ENCODE measurements at regions not wholly inside any gene's neighbourhood (a gene's known extent, or its start where the extent isn't known, plus 50 kb on each side); places are given as distances from the start of the nearest gene placed in this dataset.
"Not testable (repeated sequence)": the region's sequence is repeated elsewhere in the genome, so short reads cannot be mapped to it uniquely, and the experiment has no call there.

DNA sequence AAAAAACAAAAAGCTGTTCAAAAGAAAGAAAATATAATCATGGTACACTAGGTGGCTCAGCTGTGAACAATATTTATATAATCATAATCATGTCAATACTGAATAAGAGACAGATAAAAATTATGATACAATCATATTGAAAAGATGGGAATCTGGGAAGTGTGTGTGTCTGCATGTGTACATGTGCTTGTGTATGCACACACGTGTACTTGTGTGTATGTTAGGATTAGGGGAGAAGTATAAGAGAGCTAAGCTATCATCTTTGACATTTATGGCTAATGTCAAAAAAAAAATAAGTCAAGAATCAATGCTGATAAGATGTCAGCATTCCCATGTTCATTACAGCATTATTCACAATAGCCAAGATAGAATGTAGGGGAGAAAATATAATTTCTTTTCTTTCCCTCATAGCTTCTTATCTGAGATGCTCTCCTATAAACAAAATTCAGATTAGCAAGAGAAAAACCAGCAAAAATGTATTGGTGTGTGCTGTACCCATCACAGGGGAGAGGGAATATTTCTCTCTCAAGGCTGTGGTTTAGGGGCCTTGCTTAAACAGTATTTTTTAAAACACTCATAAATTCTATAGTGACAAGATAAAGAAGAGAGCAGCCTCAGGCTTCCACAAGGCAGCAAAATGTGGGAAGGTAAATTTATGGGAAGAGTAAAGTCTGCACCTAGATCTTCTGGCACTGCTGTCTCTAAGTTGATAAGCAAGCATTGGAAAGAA, 63.4 kb upstream of the ITGA11 start:
- no peaks in the 10 kb centered on the region for H3K4me1 Mint-ChIP-seq (ENCODE audit: low read depth)
- H3K36me3 Mint-ChIP-seq (ENCODE audit: insufficient read depth in 2 of 2), result no peaks in the 10 kb centered on the region
- H3K4me3 Mint-ChIP-seq, result no peak overlapping the region
- peaks cover 31% of the 10 kb centered on the region for H3K27me3 Mint-ChIP-seq (ENCODE audit: low read depth)
- H3K27ac Mint-ChIP-seq, result no peak overlapping the region
- no peak for ATAC-seq (replicated peaks in 1 of 2)
- DNase-seq, result no peak
- no peaks in the 10 kb centered on the region for H3K9me3 Mint-ChIP-seq

DNA sequence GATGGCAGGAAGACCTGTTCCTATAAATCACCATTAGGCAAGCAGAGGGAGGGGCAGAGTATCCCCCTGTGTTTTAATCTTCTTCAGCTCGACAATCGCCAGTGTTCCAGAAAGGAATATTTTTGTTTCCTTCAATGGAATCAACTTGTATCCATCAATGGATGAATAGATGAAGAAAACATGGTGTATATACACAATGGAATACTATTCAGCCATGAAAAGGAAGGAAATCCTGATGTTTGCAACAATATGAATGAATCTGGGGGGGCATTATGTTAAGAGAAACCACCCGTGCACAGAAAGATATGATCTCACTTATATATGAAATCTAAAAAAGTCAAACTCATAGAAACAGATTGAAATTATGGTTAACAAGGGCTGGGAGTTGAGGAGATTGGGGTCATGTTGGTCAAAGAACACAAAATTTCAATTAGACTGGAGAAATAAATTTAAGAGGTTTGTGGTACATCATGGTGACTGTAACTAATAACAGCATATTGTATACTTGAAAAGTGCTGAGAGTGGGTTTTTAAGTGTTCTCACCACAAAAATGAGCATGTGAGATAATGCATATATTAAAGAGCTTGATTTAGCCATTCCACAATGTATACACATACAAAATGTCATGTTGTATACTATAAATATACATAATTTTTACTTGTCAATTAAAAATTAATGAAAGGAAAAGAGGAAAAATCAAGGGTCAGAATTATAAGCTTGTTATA, 64.2 kb upstream of the ITGA11 start:
- DNase-seq (no peak), ATAC-seq (replicated peaks in 1 of 2) (no peak)
- Mint-ChIP-seq H3K27me3 (ENCODE audit: low read depth) (peaks cover 23% of the 10 kb centered on the region), H3K9me3 (no peaks in the 10 kb centered on the region), H3K4me1 (ENCODE audit: low read depth) (no peaks in the 10 kb centered on the region), H3K27ac (no peak overlapping the region), H3K4me3 (no peak overlapping the region), H3K36me3 (ENCODE audit: insufficient read depth in 2 of 2) (no peaks in the 10 kb centered on the region)

DNA sequence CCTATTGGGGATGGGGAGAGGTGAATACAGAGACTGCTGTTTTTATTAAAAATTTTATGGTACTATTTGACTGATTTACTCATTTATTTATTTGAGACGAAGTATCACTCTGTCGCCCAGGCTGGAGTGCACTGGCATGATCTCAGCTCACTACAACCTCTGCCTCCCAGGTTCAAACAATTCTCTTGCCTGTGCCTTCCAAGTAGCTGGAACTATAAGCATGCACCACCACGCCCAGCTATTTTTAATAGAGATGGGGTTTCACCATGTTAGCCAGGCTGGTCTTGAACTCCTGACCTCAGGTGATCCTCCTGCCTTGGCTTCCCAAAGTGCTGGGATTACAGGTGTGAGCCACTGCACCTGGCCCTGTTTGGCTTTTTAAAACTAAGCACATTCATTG, 64.8 kb upstream of the ITGA11 start:
- not testable (repeated sequence) for H3K27ac Mint-ChIP-seq; H3K9me3 Mint-ChIP-seq; H3K4me3 Mint-ChIP-seq; H3K4me1 Mint-ChIP-seq (ENCODE audit: low read depth); DNase-seq; H3K36me3 Mint-ChIP-seq (ENCODE audit: insufficient read depth in 2 of 2); ATAC-seq (replicated peaks in 1 of 2)
- H3K27me3 Mint-ChIP-seq (ENCODE audit: low read depth), result peaks cover 17% of the 10 kb centered on the region

DNA sequence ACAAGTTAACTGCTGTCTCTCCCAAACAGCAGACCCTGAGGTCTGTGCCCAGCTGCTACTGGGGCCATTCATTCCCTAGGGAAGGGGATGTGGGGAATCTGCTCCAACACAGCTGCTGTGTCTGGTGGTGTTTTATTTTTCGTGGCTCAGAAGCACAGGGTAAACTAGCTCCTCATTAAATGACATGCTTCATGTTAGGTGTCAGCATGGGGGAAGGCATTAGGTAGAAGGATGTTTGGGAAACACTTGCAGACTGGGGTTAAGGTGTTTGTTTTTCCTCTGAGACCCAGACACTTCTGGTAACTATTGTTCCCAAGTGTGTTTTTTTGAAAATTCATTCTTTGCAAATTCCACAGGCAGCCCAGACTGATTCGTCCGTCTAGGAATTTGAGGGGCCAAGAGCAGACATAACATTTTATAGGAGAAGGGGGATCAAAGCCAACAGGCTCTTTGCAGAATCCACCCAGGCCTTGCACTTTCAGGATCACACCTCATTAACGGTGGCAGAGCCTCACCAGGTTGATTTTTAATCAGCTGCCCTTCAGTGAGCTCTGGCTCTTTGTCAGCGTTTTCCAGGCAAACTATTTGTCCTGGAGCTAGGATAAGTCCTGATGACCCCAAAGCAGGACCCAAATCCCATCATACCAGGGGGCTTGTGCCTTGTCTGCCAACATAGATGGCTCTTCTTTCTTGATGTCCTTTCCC, 65.4 kb upstream of the ITGA11 start:
- Mint-ChIP-seq H3K4me1 (ENCODE audit: low read depth) (no peaks in the 10 kb centered on the region), H3K36me3 (ENCODE audit: insufficient read depth in 2 of 2) (no peaks in the 10 kb centered on the region), H3K27me3 (ENCODE audit: low read depth) (peaks cover 16% of the 10 kb centered on the region), H3K4me3 (no peak overlapping the region), H3K9me3 (no peaks in the 10 kb centered on the region), H3K27ac (no peak overlapping the region)
- DNase-seq (no peak), ATAC-seq (replicated peaks in 1 of 2) (no peak)

DNA sequence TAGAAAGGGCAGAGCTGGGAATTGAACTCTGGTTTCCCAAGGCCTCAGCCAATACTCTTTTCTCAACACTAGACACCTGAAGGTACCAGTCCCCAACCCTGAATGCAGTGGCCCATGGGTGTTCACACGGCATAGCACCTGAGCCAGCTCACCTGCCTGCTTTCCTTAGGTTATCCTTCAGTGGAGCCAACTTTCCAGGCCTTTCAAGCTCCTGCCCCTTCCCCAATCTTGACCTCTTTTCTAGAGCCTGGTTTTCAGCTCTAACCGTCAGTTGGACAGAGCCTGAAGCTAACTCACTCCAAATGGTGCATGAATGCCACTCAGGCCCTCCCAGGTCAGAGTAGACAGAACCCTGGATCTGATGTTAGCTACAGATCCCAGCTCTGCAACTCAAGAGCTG, 66.1 kb upstream of the ITGA11 start:
- Mint-ChIP-seq H3K4me1 (ENCODE audit: low read depth) (no peaks in the 10 kb centered on the region), H3K27me3 (ENCODE audit: low read depth) (peaks cover 16% of the 10 kb centered on the region), H3K36me3 (ENCODE audit: insufficient read depth in 2 of 2) (no peaks in the 10 kb centered on the region), H3K9me3 (no peaks in the 10 kb centered on the region), H3K27ac (no peak overlapping the region), H3K4me3 (no peak overlapping the region)
- DNase-seq, result no peak
- ATAC-seq (replicated peaks in 1 of 2), result no peak

DNA sequence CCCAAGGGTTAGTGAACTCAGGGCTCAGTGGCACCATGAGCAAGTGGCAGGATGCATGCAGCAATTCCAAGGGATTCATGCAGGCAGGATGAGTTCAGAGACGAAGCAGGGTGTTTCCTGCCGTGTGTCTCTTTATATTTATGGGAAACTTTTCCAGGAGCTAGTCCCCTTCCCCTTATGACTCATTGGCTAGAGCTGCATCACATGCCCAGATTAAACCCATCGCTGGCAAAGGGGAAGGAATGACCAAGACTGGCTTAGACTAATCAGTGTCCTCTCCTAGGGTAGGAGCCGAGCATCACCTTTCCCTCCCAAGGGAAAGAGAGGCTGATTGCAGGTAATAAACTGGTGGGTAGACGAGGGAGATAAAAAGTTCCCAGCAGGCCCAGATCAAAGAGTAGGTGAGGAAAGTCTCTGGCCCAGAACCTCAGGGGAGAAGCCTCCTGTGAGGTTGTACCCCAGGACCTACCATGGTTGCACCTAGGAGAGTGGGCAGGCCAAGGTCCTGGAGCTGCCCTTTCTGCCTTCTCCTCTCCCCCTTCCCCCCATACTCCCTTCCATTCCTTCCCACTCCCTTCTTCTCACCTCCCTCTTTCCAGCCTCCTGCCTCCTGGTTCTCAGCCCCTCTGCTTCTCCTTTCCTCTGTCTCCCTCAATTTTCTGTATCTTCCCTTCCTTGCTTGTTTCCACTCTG, 67.8 kb upstream of the ITGA11 start:
- no peaks in the 10 kb centered on the region for H3K9me3 Mint-ChIP-seq
- DNase-seq (no peak), ATAC-seq (replicated peaks in 1 of 2) (no peak)
- H3K4me1 Mint-ChIP-seq (ENCODE audit: low read depth), result peaks cover 5% of the 10 kb centered on the region
- H3K4me3 Mint-ChIP-seq, result no peak overlapping the region
- no peaks in the 10 kb centered on the region for H3K36me3 Mint-ChIP-seq (ENCODE audit: insufficient read depth in 2 of 2)
- peaks cover 6% of the 10 kb centered on the region for H3K27me3 Mint-ChIP-seq (ENCODE audit: low read depth)
- no peak overlapping the region for H3K27ac Mint-ChIP-seq

DNA sequence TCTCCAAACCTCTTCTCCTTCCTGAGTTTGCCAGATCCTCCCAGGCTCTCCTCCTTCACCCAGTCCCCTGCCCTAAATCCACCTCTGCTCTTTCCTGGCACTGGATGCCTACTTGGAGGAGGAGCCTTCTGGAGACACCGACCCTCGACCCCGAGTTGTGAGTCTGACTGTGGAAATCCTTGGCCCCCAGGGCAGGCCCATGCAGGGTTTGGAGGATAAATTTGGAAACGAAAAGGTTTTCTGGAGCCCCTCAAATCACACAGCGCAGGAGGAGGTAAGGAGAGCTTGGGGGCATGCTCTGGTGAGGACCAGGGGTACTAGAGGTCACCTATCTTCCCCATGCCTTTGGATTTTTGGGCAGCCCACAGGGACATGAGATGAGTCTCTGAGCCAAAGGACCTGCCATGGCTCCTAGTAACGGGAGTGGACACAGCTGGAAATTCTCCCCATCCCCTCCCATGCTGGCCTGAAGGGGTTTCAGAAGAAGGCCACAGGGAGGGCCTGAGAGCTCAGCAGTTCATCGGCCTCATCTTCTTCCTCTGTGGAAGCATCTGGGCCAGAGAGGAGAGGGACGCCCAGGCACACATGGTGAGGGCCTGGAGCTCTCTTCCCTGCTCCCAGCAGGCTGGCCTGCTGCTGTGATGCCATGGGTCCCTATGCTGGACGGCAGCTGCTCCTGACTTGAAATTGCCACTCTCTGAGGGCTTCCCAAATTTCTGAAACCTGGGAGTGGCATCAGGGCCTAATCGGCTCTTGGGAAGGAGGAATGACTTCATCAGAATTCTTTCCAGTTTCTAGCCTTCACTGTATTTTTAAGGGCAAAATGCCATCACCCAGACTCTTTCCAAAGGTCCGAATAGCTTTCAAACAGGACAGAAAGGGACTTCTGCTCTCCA, 68.6 kb upstream of the ITGA11 start:
- H3K9me3 Mint-ChIP-seq, result no peaks in the 10 kb centered on the region
- ATAC-seq (replicated peaks in 1 of 2) (no peak), DNase-seq (no peak)
- H3K27ac Mint-ChIP-seq, result no peak overlapping the region
- H3K4me1 Mint-ChIP-seq (ENCODE audit: low read depth), result peaks cover 11% of the 10 kb centered on the region
- H3K27me3 Mint-ChIP-seq (ENCODE audit: low read depth), result peaks cover 9% of the 10 kb centered on the region
- no peaks in the 10 kb centered on the region for H3K36me3 Mint-ChIP-seq (ENCODE audit: insufficient read depth in 2 of 2)
- no peak overlapping the region for H3K4me3 Mint-ChIP-seq

DNA sequence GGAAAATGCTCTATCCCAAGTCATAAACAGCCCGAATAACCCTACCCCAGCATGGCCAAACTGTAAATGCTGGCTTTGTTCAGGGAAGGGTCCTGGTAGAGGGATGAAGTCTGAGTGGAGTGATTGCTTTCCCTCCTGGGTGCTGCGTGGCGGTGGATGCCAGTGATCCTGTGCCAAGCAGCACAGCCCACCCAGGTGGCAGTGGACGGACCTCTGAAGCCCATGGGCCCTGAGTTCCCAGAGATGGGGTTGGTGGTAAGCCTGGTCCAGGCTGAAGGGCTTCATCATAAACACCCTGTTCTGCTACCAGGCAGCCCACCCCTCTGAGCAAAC, 69.3 kb upstream of the ITGA11 start:
- Mint-ChIP-seq H3K4me1 (ENCODE audit: low read depth) (peaks cover 11% of the 10 kb centered on the region), H3K27me3 (ENCODE audit: low read depth) (peaks cover 16% of the 10 kb centered on the region), H3K36me3 (ENCODE audit: insufficient read depth in 2 of 2) (no peaks in the 10 kb centered on the region), H3K9me3 (no peaks in the 10 kb centered on the region), H3K27ac (no peak overlapping the region), H3K4me3 (no peak overlapping the region)
- DNase-seq (no peak), ATAC-seq (replicated peaks in 1 of 2) (no peak)

DNA sequence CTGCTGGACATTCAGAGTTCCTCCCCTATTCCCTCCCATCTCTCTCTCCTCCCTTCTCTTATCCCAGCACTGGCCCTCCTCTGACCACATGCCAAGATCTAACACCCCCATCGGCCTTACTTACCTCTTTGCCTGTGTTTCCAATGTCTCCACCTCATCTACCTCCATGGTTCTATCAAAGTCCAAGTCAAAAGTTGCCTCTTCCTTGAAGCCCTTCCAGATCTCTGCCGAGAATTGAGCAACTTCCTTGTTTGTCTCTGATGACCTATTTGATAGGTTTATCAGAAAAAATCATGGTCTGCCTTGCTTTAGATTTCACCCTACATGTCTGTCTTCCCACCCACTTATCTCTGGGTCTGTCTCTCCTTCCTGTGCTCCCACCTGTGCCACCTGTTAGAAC, 69.7 kb upstream of the ITGA11 start:
- H3K9me3 Mint-ChIP-seq, result no peaks in the 10 kb centered on the region
- no peak for DNase-seq
- H3K4me1 Mint-ChIP-seq (ENCODE audit: low read depth), result peaks cover 11% of the 10 kb centered on the region
- H3K27ac Mint-ChIP-seq, result no peak overlapping the region
- no peak for ATAC-seq (replicated peaks in 1 of 2)
- H3K4me3 Mint-ChIP-seq, result no peak overlapping the region
- peaks cover 19% of the 10 kb centered on the region for H3K27me3 Mint-ChIP-seq (ENCODE audit: low read depth)
- H3K36me3 Mint-ChIP-seq (ENCODE audit: insufficient read depth in 2 of 2), result no peaks in the 10 kb centered on the region

DNA sequence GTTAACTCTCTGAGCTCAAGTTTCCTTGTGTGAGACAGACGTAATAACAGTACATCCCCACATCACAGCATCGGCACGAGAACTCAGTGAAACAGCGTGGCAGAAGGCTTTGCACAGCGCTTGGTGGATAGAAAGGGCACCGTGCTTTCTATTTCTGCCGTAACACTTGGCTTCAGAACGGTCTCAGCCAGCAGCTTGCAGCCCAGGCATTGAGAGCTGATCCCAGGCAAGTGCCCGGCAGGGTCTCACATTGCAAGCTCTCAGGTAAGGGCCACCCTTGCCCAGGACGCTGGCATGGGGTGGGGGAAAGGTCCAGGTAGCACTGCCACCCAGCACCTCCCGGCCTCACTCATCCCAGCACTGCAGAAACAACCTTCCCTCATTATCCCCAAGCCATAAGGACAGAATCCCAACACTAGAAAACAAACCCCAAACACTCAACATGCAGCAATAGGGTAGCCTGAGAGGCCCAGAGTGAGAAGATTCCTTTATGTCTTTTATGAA, 70.5 kb upstream of the ITGA11 start:
- no peak overlapping the region for H3K27ac Mint-ChIP-seq
- peaks cover 11% of the 10 kb centered on the region for H3K4me1 Mint-ChIP-seq (ENCODE audit: low read depth)
- no peak for ATAC-seq (replicated peaks in 1 of 2)
- H3K9me3 Mint-ChIP-seq, result no peaks in the 10 kb centered on the region
- DNase-seq, result no peak
- no peak overlapping the region for H3K4me3 Mint-ChIP-seq
- H3K27me3 Mint-ChIP-seq (ENCODE audit: low read depth), result peaks cover 25% of the 10 kb centered on the region
- H3K36me3 Mint-ChIP-seq (ENCODE audit: insufficient read depth in 2 of 2), result no peaks in the 10 kb centered on the region

DNA sequence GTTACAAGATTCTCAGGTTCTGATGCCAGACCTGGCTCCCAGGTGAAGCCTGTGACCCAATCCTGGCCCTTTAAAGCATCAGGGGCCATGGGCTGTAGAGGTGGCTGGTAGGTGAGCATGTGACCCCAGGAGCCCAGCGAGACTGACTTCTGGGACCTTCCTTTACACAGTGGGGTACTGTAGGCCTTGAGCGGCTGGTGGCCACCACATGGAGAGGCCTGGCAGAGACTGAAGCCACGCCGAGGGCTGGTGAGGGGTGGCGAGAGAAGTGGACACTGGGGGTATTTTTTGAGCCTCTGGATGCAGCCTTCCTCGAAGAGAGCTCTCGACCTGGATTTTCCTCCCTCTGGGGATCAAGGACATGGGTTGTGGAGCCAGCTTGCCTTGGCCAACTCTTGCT, 71.2 kb upstream of the ITGA11 start:
- Mint-ChIP-seq H3K9me3 (no peaks in the 10 kb centered on the region), H3K4me3 (no peak overlapping the region), H3K4me1 (ENCODE audit: low read depth) (peaks cover 11% of the 10 kb centered on the region), H3K27me3 (ENCODE audit: low read depth) (peaks cover 25% of the 10 kb centered on the region), H3K36me3 (ENCODE audit: insufficient read depth in 2 of 2) (no peaks in the 10 kb centered on the region), H3K27ac (no peak overlapping the region)
- DNase-seq (no peak), ATAC-seq (replicated peaks in 1 of 2) (no peak)
